ENCODE measurements at regions not wholly inside any gene's neighbourhood (a gene's known extent, or its start where the extent isn't known, plus 50 kb on each side); places are given as distances from the start of the nearest gene placed in this dataset.

DNA sequence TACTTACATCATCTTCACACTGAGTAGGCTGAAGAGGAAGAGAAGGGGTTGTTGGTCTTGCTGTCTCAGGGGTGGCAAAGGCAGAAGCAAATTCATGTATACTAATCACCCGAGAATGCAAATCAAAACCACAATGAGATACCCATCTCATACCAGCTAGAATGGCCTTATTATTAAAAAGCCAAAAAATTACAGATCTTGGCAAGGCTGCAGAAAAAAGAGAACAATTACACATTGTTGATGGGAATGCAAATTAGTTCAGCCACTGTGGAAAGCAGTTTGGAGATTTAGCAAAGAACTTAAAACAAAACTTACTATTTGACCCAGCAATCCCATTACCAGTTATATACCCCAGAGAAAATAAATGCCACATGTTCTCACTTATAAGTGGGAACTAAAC lies 154.9 kb downstream of the SEC23A start:
- TF ChIP-seq TBL1XR1 (IDR thresholded peaks at IDR 0.05; ENCODE audit: low read length in 2 of 2) (no peak), ZNF561 (CRISPR knock-in tag; conservative IDR thresholded peaks at IDR 0.05) (no peak), SIX5 (IDR thresholded peaks at IDR 0.05; ENCODE audit: borderline replicate concordance in 1 of 2, insufficient read depth in 1 of 2, low read depth in 1 of 2, low read length in 2 of 2) (no peak), NFRKB (IDR thresholded peaks at IDR 0.05; ENCODE audit: low read depth) (no peak), NCOR1 (IDR thresholded peaks at IDR 0.05) (no peak), CREB1 (IDR thresholded peaks at IDR 0.05) (no peak), CREB1 (CRISPR knock-in tag; IDR thresholded peaks at IDR 0.05) (no peak), NR1H2 (CRISPR knock-in tag; IDR thresholded peaks at IDR 0.05) (no peak), EHMT2 (IDR thresholded peaks at IDR 0.05) (no peak), ZNF76 (CRISPR knock-in tag; IDR thresholded peaks at IDR 0.05; ENCODE audit: borderline replicate concordance) (no peak), CBX8 (IDR thresholded peaks at IDR 0.05; ENCODE audit: borderline replicate concordance, extremely low read depth, low read depth, low read length, poor library complexity, severe bottlenecking) (no peak)
- TF ChIP-seq, protein P1, sequence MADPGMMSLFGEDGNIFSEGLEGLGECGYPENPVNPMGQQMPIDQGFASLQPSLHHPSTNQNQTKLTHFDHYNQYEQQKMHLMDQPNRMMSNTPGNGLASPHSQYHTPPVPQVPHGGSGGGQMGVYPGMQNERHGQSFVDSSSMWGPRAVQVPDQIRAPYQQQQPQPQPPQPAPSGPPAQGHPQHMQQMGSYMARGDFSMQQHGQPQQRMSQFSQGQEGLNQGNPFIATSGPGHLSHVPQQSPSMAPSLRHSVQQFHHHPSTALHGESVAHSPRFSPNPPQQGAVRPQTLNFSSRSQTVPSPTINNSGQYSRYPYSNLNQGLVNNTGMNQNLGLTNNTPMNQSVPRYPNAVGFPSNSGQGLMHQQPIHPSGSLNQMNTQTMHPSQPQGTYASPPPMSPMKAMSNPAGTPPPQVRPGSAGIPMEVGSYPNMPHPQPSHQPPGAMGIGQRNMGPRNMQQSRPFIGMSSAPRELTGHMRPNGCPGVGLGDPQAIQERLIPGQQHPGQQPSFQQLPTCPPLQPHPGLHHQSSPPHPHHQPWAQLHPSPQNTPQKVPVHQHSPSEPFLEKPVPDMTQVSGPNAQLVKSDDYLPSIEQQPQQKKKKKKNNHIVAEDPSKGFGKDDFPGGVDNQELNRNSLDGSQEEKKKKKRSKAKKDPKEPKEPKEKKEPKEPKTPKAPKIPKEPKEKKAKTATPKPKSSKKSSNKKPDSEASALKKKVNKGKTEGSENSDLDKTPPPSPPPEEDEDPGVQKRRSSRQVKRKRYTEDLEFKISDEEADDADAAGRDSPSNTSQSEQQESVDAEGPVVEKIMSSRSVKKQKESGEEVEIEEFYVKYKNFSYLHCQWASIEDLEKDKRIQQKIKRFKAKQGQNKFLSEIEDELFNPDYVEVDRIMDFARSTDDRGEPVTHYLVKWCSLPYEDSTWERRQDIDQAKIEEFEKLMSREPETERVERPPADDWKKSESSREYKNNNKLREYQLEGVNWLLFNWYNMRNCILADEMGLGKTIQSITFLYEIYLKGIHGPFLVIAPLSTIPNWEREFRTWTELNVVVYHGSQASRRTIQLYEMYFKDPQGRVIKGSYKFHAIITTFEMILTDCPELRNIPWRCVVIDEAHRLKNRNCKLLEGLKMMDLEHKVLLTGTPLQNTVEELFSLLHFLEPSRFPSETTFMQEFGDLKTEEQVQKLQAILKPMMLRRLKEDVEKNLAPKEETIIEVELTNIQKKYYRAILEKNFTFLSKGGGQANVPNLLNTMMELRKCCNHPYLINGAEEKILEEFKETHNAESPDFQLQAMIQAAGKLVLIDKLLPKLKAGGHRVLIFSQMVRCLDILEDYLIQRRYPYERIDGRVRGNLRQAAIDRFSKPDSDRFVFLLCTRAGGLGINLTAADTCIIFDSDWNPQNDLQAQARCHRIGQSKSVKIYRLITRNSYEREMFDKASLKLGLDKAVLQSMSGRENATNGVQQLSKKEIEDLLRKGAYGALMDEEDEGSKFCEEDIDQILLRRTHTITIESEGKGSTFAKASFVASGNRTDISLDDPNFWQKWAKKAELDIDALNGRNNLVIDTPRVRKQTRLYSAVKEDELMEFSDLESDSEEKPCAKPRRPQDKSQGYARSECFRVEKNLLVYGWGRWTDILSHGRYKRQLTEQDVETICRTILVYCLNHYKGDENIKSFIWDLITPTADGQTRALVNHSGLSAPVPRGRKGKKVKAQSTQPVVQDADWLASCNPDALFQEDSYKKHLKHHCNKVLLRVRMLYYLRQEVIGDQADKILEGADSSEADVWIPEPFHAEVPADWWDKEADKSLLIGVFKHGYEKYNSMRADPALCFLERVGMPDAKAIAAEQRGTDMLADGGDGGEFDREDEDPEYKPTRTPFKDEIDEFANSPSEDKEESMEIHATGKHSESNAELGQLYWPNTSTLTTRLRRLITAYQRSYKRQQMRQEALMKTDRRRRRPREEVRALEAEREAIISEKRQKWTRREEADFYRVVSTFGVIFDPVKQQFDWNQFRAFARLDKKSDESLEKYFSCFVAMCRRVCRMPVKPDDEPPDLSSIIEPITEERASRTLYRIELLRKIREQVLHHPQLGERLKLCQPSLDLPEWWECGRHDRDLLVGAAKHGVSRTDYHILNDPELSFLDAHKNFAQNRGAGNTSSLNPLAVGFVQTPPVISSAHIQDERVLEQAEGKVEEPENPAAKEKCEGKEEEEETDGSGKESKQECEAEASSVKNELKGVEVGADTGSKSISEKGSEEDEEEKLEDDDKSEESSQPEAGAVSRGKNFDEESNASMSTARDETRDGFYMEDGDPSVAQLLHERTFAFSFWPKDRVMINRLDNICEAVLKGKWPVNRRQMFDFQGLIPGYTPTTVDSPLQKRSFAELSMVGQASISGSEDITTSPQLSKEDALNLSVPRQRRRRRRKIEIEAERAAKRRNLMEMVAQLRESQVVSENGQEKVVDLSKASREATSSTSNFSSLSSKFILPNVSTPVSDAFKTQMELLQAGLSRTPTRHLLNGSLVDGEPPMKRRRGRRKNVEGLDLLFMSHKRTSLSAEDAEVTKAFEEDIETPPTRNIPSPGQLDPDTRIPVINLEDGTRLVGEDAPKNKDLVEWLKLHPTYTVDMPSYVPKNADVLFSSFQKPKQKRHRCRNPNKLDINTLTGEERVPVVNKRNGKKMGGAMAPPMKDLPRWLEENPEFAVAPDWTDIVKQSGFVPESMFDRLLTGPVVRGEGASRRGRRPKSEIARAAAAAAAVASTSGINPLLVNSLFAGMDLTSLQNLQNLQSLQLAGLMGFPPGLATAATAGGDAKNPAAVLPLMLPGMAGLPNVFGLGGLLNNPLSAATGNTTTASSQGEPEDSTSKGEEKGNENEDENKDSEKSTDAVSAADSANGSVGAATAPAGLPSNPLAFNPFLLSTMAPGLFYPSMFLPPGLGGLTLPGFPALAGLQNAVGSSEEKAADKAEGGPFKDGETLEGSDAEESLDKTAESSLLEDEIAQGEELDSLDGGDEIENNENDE (IDR thresholded peaks at IDR 0.05; ENCODE audit: low read depth, low read length) = no peak
- TF ChIP-seq, protein P2, sequence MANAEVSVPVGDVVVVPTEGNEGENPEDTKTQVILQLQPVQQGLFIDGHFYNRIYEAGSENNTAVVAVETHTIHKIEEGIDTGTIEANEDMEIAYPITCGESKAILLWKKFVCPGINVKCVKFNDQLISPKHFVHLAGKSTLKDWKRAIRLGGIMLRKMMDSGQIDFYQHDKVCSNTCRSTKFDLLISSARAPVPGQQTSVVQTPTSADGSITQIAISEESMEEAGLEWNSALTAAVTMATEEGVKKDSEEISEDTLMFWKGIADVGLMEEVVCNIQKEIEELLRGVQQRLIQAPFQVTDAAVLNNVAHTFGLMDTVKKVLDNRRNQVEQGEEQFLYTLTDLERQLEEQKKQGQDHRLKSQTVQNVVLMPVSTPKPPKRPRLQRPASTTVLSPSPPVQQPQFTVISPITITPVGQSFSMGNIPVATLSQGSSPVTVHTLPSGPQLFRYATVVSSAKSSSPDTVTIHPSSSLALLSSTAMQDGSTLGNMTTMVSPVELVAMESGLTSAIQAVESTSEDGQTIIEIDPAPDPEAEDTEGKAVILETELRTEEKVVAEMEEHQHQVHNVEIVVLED (CRISPR knock-in tag; IDR thresholded peaks at IDR 0.05) = no peak
- TF ChIP-seq, protein P3, sequence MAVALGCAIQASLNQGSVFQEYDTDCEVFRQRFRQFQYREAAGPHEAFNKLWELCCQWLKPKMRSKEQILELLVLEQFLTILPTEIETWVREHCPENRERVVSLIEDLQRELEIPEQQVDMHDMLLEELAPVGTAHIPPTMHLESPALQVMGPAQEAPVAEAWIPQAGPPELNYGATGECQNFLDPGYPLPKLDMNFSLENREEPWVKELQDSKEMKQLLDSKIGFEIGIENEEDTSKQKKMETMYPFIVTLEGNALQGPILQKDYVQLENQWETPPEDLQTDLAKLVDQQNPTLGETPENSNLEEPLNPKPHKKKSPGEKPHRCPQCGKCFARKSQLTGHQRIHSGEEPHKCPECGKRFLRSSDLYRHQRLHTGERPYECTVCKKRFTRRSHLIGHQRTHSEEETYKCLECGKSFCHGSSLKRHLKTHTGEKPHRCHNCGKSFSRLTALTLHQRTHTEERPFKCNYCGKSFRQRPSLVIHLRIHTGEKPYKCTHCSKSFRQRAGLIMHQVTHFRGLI (CRISPR knock-in tag; IDR thresholded peaks at IDR 0.05) = no peak
- TF ChIP-seq, protein P4, sequence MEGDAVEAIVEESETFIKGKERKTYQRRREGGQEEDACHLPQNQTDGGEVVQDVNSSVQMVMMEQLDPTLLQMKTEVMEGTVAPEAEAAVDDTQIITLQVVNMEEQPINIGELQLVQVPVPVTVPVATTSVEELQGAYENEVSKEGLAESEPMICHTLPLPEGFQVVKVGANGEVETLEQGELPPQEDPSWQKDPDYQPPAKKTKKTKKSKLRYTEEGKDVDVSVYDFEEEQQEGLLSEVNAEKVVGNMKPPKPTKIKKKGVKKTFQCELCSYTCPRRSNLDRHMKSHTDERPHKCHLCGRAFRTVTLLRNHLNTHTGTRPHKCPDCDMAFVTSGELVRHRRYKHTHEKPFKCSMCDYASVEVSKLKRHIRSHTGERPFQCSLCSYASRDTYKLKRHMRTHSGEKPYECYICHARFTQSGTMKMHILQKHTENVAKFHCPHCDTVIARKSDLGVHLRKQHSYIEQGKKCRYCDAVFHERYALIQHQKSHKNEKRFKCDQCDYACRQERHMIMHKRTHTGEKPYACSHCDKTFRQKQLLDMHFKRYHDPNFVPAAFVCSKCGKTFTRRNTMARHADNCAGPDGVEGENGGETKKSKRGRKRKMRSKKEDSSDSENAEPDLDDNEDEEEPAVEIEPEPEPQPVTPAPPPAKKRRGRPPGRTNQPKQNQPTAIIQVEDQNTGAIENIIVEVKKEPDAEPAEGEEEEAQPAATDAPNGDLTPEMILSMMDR (IDR thresholded peaks at IDR 0.05 in 2 of 3, conservative IDR thresholded peaks at IDR 0.05 in 1 of 3; ENCODE audit: insufficient read depth in 2 of 3, low read depth in 1 of 3, low read length in 3 of 3) = no peak
